Esophagus muscularis mucosa (tissue), 4 donors: ENCODE measurements at regions not wholly inside any gene's neighbourhood (a gene's known extent, or its start where the extent isn't known, plus 50 kb on each side); places are given as distances from the start of the nearest gene placed in this dataset.

Experiments used
- DNase-seq: peaks from one replicate; pipeline ENCODE4 v3.0.0-alpha.2; 2017; ENCODE audit errors: extremely low spot score
- H3K27ac ChIP-seq, 4 donors: fragments of 200-600 bp; sonication (generic); replicated peaks in 1 of 4; 1 replicate in 3 of 4; 2 replicates in 1 of 4; pipeline ENCODE4 v1.5.1; 2016 to 2019; ENCODE audit warnings: mild to moderate bottlenecking in 1 of 4
- H3K27me3 ChIP-seq, 4 donors: fragments of 200-600 bp; sonication (generic); one replicate each; pipeline versions ENCODE4 v1.5.1 to v1.6.0; 2016 to 2019
- H3K36me3 ChIP-seq, 4 donors: fragments of 200-600 bp; sonication (generic); one replicate each; pipeline ENCODE4 v1.5.1; 2016 to 2019
- H3K4me1 ChIP-seq, 4 donors: fragments of 200-600 bp; sonication (generic); one replicate each; pipeline ENCODE4 v1.5.1; 2016 to 2019
- H3K4me3 ChIP-seq, 4 donors: fragments of 200-600 bp; sonication (generic); 1 replicate in 2 of 4; 2 replicates in 2 of 4; pipeline ENCODE4 v1.5.1; 2016 to 2019; ENCODE audit warnings: mild to moderate bottlenecking in 4 of 4, moderate library complexity in 1 of 4
- H3K9me3 ChIP-seq, 4 donors: fragments of 200-600 bp; sonication (generic); 1 replicate in 3 of 4; 2 replicates in 1 of 4; pipeline ENCODE4 v1.5.1; 2016 to 2019
- EP300 ChIP-seq: sonication (generic); formaldehyde crosslinking; IDR thresholded peaks from one replicate; pipeline ENCODE4 v1.6.1; 2017; ENCODE audit warnings: antibody characterized with exemption
- POLR2A ChIP-seq: fragments of 450-650 bp; IDR thresholded peaks from one replicate; pipeline ENCODE4 v1.6.1; 2017; ENCODE audit warnings: antibody characterized with exemption, moderate library complexity, mild to moderate bottlenecking, low read depth
- POLR2AphosphoS5 ChIP-seq, 2 donors: sonication (generic); formaldehyde crosslinking; IDR thresholded peaks; one replicate each; pipeline ENCODE4 v1.6.1; 2017; ENCODE audit warnings: antibody characterized with exemption in 2 of 2
- WGBS: methylation state at CpG from one replicate; pipeline ENCODE4 v1.1.5; 2018; 5-methylcytosine and 5-hydroxymethylcytosine counted together
- intact Hi-C: fragments of 100-400 bp; cut with DNase I; formaldehyde crosslinking; loops from one replicate; pipeline ENCODE4 v1.15.1; 2023
- TF ChIP-seq, protein P1 (sequence below), 3 experiments: fragments of 200-600 bp in 2 of 3; fragments of 450-650 bp in 1 of 3; sonication (generic) in 2 of 3; IDR thresholded peaks; one replicate each; pipeline ENCODE4 v1.5.1; 2017 to 2019; ENCODE audit warnings: antibody characterized with exemption in 3 of 3, mild to moderate bottlenecking in 2 of 3, moderate library complexity in 1 of 3

DNA sequence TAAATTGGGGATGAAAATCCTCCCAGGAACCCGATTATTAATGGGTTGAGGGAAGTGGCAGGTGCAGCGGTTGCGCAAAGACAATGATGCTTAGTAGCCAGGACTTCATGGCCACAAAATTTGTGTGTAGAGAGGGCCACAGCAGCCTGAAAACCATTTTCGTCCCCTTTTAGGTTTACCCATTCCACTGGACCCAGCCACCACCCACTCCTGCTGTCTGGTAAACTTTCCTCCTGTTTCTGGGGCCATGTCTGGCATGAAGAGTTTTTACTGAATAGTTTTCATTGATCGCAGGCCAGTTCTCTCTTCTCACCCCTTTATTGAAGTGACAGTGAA lies 69.5 kb upstream of the SYT13 start:
- Histone ChIP-seq H3K27ac (peak overlapping the region; percentile 57 to 76 (median 69)), H3K4me3 (peak overlapping the region; percentile 66 to 87 (median 72)), H3K27me3 (peaks cover 0 to 26% (median 0%) of the 10 kb centered on the region in 4 donors), H3K36me3 (no peaks in the 10 kb centered on the region), H3K9me3 (no peaks in the 10 kb centered on the region), H3K4me1 (peaks cover 6 to 17% (median 16%) of the 10 kb centered on the region in 4 donors)
- intact Hi-C loops: no loop called here
- no peak for TF ChIP-seq POLR2A
- TF ChIP-seq, protein P1, sequence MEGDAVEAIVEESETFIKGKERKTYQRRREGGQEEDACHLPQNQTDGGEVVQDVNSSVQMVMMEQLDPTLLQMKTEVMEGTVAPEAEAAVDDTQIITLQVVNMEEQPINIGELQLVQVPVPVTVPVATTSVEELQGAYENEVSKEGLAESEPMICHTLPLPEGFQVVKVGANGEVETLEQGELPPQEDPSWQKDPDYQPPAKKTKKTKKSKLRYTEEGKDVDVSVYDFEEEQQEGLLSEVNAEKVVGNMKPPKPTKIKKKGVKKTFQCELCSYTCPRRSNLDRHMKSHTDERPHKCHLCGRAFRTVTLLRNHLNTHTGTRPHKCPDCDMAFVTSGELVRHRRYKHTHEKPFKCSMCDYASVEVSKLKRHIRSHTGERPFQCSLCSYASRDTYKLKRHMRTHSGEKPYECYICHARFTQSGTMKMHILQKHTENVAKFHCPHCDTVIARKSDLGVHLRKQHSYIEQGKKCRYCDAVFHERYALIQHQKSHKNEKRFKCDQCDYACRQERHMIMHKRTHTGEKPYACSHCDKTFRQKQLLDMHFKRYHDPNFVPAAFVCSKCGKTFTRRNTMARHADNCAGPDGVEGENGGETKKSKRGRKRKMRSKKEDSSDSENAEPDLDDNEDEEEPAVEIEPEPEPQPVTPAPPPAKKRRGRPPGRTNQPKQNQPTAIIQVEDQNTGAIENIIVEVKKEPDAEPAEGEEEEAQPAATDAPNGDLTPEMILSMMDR (IDR thresholded peaks at IDR 0.05): no peak
- no peak for TF ChIP-seq EP300
- TF ChIP-seq POLR2AphosphoS5 (IDR thresholded peaks at IDR 0.05): no peak
- 18% methylated on average over 5 of the region's 5 CpGs for WGBS
- DNase-seq: no peak

DNA sequence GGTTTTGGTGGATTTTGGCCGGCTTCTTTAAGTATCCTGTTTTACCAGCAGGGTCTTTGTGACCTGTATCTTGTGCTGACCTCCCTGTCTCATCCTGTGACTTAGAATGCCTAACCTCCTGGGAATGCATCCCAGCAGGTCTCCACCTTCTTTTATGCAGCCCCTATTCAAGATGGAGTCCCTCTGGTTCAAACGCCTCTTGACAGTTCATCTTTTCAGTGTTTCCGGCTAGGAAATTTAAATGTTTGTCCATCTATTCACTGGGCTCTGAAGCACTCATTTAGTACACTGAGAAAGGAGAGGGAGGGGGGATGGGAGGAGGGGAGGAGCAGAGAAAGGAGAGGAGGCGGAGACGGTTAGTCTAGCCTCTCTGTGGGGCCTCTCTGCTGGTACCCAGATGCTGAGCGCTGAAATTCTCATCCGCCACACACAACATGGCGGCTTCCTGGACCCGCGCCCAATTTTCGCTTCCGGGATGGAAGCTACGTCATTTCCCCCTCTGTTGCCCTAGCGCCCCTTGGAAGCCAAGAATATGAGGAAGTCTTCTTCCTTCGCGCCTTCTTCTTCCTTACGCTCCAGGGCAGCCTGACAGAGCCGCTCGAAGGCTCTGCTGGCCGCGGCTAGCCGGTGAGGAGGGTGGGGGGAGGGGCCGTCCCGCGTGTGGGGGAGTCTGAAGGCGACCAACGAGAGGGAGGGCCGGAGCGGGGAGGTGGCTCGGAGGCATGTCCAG lies 69.0 kb upstream of the SYT13 start:
- no peaks in the 10 kb centered on the region for H3K36me3 ChIP-seq
- peak; percentile 96 for DNase-seq
- TF ChIP-seq POLR2A (no peak), POLR2AphosphoS5 (IDR thresholded peaks at IDR 0.05) (peak; percentile 78), EP300 (no peak)
- TF ChIP-seq, protein P1 (IDR thresholded peaks at IDR 0.05): no peak
- intact Hi-C loops: no loop called here
- H3K4me1 ChIP-seq: peaks cover 6 to 17% (median 16%) of the 10 kb centered on the region in 4 donors
- peak overlapping the region; percentile 66 to 87 (median 72) for H3K4me3 ChIP-seq
- H3K27ac ChIP-seq: peak overlapping the region; percentile 57 to 76 (median 69)
- 12% methylated on average over 20 of the region's 30 CpGs for WGBS
- H3K9me3 ChIP-seq: no peaks in the 10 kb centered on the region
- H3K27me3 ChIP-seq: peaks cover 0 to 26% (median 0%) of the 10 kb centered on the region in 4 donors

GRCh38 chr11:45348729-45349128 lies 62.6 kb upstream of the SYT13 start:
- intact Hi-C loops: no loop called here
- H3K36me3 ChIP-seq: no peaks in the 10 kb centered on the region
- TF ChIP-seq POLR2AphosphoS5 (IDR thresholded peaks at IDR 0.05) (no peak), POLR2A (no peak), EP300 (no peak)
- TF ChIP-seq, protein P1 (IDR thresholded peaks at IDR 0.05): no peak
- H3K4me3 ChIP-seq: no peak overlapping the region
- peaks cover 0 to 37% (median 0%) of the 10 kb centered on the region in 4 donors for H3K27me3 ChIP-seq
- 100% methylated on average over 1 of the region's 1 CpG for WGBS
- DNase-seq: no peak
- no peaks in the 10 kb centered on the region for H3K9me3 ChIP-seq
- no peak overlapping the region for H3K27ac ChIP-seq
- no peaks in the 10 kb centered on the region for H3K4me1 ChIP-seq

- no peaks in the 10 kb centered on the region for H3K9me3 ChIP-seq
- no peak for DNase-seq
- no peak overlapping the region for H3K4me3 ChIP-seq
- intact Hi-C loops: no loop called here
- no peaks in the 10 kb centered on the region for H3K36me3 ChIP-seq
- H3K27ac ChIP-seq: no peak overlapping the region
- peaks cover 0 to 26% (median 2%) of the 10 kb centered on the region in 4 donors for H3K27me3 ChIP-seq
- no peak for TF ChIP-seq POLR2AphosphoS5 (IDR thresholded peaks at IDR 0.05)
- TF ChIP-seq POLR2A: no peak
- TF ChIP-seq, protein P1 (IDR thresholded peaks at IDR 0.05): no peak
- TF ChIP-seq EP300: no peak
- WGBS: 54% methylated on average over 12 of the region's 12 CpGs
- H3K4me1 ChIP-seq: no peaks in the 10 kb centered on the region
Observed at GRCh38 chr11:45347348-45348082, 61.4 kb upstream of the SYT13 start.
